ENCODE measurements at regions not wholly inside any gene's neighbourhood (a gene's known extent, or its start where the extent isn't known, plus 50 kb on each side); places are given as distances from the start of the nearest gene placed in this dataset.
A peak's percentile ranks its signal among the peaks of the same experiment; 100 is the strongest.

GRCh38 chr7:155204744-155205367 is 92.8 kb upstream of the INSIG1 start:
- no peak overlapping the region for H3K4me3 ChIP-seq (replicated peaks in 1 of 2; ENCODE audit: low read depth in 2 of 2, low read length in 2 of 2)
- TF ChIP-seq CTCF (IDR thresholded peaks at IDR 0.05; ENCODE audit: low read depth, low read length): no peak
- no peak for DNase-seq (ENCODE audit: low read depth in 2 of 2)

GRCh38 chr7:155205368-155206317 is 92.0 kb upstream of the INSIG1 start:
- DNase-seq (ENCODE audit: low read depth in 2 of 2): peak; percentile 91 to 98
- peak overlapping the region; percentile 19 to 22 for H3K4me3 ChIP-seq (replicated peaks in 1 of 2; ENCODE audit: low read depth in 2 of 2, low read length in 2 of 2)
- TF ChIP-seq CTCF (IDR thresholded peaks at IDR 0.05; ENCODE audit: low read depth, low read length): no peak

GRCh38 chr7:155206318-155207020 is 91.2 kb upstream of the INSIG1 start:
- H3K4me3 ChIP-seq (replicated peaks in 1 of 2; ENCODE audit: low read depth in 2 of 2, low read length in 2 of 2): peak overlapping the region in 1 of 2 donors; percentile 22
- DNase-seq (ENCODE audit: low read depth in 2 of 2): peak; percentile 90 to 95
- TF ChIP-seq CTCF (IDR thresholded peaks at IDR 0.05; ENCODE audit: low read depth, low read length): no peak

- no peak for DNase-seq (ENCODE audit: low read depth in 2 of 2)
- no peak for TF ChIP-seq CTCF (IDR thresholded peaks at IDR 0.05; ENCODE audit: low read depth, low read length)
- no peak overlapping the region for H3K4me3 ChIP-seq (replicated peaks in 1 of 2; ENCODE audit: low read depth in 2 of 2, low read length in 2 of 2)
Observed at GRCh38 chr7:155207326-155208002, 90.2 kb upstream of the INSIG1 start.

GRCh38 chr7:155208681-155209477 is 88.8 kb upstream of the INSIG1 start:
- no peak for TF ChIP-seq CTCF (IDR thresholded peaks at IDR 0.05; ENCODE audit: low read depth, low read length)
- no peak overlapping the region for H3K4me3 ChIP-seq (replicated peaks in 1 of 2; ENCODE audit: low read depth in 2 of 2, low read length in 2 of 2)
- peak; percentile 38 to 64 for DNase-seq (ENCODE audit: low read depth in 2 of 2)
